GM21529 (cell line): ENCODE measurements at regions not wholly inside any gene's neighbourhood (a gene's known extent, or its start where the extent isn't known, plus 50 kb on each side); places are given as distances from the start of the nearest gene placed in this dataset.
"Not testable (repeated sequence)": the region's sequence is repeated elsewhere in the genome, so short reads cannot be mapped to it uniquely, and the experiment has no call there.

Experiments
- ATAC-seq: cut with Tn5 transposase; IDR thresholded peaks from one replicate; pipeline ENCODE4 v1.9.1; 2021; ENCODE audit not compliant: unreplicated experiment

DNA sequence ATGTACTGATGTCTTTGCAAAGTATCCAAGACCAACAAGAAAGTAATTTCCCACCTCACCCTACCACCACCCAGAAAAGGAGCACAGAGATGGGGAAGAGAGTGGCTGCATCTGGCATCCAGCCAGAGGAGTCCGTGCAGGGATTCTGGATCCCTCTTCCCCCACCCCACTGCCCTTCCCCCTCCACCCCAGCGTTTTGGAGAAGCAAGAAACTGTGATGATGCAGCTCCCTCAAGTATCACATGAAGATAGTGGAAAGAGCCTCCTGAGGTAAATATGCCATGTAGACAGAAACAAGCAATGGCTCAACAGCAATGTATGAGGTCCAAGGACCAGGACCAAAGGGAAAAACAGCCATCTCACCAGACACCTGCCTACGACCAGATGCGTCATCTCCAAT, 153.8 kb downstream of the DEPDC1B start:
- ATAC-seq: no peak

DNA sequence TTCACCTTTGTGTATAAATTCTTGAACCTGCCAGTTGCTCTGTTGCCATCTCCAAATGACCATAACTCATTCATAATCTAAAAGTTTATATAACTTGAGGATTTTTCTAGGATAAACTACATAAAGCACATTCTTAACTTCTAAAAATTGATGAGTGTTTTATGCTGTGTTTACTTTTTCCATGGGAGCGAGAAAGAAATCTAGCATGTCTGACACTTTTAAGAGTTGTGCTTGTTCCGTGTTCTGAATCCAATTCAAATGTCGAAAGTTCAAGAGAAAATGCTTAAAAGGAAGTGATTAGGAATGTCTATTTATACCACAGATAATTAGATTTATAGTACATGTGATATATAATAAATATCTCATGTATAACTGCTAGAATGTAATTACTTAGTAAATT, 154.4 kb downstream of the DEPDC1B start:
- ATAC-seq: no peak

DNA sequence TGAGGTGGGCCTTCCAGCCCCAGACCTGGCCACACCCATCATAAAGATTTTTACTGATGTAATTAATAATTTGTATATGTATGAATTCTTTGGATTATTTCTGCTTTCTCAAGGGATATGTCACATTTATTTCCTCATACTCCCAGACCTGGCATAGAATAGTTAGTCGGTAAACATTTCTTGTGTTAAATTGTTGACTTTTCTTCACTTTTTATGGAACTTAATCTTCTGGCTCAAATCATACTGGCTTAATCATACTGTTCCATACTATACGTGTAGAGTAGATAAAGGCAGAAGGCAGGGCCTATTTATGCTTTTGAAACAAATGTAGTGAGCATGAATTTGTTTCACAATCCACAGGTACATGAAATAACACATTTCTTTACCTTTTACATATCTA, 155.8 kb downstream of the DEPDC1B start:
- no peak for ATAC-seq

DNA sequence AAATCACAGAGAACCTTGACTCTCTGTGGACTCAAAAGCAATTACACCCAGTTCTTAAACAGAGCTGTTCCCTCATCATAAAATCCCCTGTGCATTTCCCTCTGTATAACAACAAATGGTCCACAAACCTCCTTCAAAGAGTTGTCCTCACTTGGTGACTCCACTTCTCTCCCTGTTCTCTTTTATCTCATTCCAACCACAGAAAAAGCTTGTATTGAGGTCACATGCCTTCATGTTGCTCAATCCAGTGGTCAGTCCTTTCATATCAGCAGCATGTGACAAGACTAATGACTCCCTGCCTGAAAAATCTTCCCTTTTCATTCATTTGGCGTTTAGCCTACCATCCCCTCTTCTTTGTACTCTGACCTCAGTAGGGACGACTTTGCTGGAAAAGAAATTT, 158.0 kb downstream of the DEPDC1B start:
- ATAC-seq: peak; percentile 23

DNA sequence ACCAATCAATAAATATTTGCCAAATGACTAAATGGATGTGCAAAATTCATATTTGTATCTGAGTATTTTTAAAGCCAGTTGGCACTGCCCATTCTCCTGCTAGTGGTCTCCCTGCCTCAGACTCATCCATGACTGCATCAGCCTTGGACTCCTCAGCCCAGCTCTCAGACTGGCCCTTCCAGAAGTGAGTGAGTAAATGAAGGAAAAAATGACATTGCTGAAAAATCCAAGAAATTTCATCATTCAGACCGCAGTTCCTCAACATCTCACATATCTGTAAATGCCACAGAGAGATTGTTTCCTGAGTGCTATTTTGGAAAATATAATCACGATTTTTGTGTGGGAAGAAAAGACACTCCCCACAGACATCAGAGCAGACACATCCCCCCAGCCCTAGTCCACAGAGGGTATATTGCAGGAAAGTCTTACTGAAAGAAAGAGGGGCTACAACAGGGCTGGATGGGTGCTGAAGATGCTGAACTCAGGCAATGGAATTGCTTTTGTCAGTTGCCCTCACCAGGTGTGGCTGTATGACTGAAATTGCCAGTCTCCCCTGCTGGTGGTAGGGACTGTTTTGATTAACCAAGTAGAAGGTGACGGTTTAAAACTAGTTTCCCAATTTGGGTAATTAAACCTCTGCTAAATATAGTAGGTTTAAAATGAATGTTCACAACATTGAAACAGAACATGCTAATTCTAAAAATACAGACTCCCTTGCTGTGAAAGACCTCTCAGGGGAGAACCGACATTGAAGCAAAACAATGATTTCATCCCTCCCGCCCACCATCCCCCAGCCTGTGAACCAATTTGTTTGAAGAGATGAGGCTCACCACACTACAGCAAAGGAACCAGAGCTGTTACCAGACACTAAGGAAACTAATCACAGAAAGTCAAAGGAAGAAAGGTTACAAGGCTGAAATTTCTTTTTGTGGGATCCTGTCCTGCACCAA, 158.8 kb downstream of the DEPDC1B start:
- ATAC-seq: peak; percentile 89

DNA sequence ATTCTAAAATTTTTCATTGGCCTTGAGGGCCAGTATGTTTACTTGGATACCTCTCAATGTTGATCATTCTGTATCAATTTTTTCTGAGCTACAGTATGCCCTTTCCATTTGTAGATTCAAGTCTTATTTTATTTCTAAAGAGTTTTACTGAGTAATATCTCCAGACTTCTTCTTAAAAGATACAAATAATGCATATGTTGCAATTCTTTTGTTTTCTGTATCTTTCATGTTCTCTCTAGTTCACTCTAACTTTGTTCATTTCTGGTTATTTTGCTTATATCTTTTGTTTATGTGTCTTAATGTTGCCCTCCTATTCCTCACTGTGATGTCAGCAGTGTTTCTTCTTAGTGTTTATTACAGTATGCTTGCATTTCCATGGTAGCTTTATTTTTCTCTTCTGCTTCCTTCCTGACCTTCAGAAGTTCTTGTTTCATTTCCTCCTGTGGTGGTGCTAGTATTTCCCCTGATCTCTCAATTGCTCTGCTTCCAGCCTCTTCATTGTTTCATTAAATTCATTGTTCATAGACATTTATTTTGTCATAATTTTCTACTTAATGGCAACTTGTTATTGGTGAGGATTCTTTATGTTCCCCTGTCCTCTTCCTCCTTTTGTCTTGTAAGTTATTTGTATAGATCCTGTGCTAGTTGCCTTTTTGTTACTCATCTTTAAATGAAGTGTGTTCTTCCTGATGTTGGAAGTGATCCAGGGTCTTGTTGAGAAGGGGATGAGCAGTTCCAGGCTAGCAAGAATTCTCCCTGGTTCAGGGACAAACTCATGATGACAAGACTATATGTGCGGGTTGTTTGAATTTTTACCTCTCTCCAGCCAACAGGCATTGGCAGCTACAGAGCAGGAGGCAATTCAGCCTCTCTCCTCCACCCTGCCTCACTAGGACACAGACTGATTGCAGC, 160.8 kb downstream of the DEPDC1B start:
- ATAC-seq: no peak

DNA sequence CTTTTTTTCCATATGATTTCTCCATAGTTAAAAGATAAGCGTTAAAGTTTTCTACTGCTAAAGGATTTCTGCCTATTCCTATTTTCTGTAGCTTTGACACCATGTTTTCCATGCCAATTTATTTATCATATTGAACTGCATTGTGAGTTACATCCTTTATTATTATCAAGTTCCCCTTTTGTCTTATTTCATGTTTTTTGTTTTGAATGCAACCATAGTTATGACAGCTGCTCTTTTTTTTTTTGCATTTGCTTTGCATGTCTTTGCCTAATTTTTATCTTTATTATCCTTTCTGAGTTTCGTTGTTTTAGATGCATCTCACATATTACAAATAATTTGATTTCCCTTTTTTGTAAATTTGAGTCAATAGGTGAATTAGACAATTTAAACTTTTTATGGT, 161.5 kb downstream of the DEPDC1B start:
- ATAC-seq: no peak

DNA sequence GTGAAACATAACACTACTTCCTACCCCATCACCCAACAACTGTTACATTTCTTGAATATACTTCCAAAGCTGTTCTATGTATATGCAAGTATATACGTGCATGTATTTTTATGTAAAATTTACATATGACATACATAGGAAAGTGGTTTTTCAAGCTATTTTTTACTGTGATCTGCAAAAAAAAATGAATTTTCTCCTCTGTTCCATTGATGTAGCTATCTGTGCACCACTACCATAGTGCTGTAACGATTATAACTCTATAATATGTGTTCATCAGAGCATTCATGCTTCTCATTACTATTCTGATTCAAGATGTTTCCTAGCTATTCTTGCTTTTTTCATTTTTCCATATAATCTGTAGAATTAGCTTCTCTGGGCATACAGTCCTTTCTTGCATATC, 164.0 kb downstream of the DEPDC1B start:
- ATAC-seq: no peak

DNA sequence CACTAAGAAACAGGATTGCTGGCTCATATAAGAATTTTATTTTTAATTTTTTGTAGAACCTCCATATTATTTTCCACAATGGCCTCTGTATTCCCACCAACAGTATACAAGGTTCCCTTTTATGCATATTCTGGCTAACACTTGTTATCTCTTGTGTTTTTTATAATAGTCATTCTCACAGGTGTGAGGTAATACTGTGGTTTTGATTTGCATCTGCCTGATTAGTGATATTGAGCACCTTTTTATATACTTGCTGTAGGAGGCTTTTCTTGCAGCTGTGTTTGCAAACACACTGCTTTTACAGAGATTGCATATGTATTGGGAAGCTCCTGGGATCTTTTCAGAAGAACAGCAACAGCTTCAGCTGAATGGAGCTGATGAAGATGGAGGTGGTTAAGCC, 164.8 kb downstream of the DEPDC1B start:
- ATAC-seq: no peak

DNA sequence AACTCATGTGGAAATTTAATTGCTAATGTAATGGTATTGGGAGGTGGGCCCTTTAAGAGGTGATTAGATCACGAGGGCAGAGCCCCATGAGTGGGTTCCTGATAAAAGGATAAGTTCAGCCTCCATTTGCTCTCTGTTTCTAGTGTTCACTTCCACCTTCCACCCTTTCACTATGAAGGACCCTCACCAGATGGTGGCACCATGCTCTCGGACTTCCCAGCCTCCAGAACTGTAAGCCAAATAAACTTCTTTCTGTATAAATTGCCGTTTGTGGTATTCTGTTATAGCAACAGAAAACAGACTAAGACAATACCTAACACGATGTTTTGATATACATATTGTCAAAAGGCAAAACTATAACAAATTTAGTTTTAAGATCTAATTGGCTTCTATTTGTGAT, 166.2 kb downstream of the DEPDC1B start:
- no peak for ATAC-seq

DNA sequence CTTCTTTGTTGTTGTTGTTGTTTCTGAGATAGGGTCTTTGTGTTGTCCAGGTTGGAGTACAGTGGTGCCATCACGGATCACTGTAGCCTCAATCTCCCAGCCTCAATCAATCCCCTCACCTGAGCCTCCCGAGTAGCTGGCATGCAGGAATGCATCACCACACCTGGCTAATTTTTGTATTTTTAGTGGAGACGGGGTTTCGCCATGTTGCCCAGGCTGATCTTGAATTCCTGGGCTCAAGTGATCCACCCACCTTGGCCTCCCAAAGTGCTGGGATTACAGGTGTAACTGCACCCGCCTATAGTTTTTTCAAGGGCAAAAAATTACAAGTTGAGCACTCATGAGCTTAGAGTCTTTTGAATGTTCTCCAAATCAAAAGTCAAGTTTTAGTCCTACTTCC, 167.2 kb downstream of the DEPDC1B start:
- not testable (repeated sequence) for ATAC-seq

DNA sequence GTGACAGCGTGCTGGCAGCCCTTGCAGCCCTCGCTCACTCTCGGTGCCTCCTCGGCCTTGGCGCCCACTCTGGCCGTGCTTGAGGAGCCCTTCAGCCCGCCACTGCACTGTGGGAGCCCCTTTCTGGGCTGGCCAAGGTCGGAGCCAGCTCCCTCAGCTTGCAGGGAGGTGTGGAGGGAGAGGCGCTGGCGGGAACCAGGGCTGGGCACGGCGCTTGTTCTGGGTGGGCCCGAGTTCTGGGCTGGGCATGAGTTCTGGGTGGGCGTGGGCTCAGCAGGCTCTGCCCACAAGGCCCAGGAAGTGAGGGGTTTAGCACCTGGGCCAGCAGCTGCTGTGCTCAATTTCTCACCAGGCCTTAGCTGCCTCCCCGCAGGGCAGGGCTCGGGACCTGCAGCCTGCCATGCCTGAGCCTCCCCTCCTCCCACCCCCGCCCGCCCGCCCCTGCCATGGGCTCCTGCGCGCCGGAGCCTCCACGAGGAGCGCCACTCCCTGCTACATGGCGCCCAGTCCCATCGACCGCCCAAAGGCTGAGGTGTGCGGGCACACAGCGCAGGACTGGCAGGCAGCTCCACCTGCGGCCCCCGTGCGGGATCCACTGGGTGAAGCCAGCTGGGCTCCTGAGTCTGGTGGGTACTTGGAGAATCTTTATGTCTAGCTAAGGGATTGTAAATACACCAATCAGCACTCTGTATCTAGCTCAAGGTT, 169.7 kb downstream of the DEPDC1B start:
- not testable (repeated sequence) for ATAC-seq

DNA sequence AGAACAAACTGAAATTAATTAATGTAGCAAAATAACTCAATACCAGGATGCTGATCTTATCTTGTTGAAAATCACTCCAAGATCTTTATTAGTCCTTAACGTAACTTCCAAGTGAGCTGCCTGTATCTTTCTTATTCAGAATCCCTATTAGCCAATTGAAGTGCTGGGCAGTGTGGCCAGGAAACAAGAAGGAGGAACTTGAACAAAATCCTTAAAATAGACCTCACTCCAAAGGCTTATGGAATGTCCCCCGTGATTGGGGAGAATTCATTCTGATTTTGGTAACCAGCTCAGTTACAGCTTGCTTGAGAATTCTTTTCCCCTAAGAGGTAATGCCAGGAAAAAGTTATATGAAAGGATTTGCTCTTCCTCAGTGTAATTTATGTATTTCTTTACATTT, 171.0 kb downstream of the DEPDC1B start:
- ATAC-seq: no peak

DNA sequence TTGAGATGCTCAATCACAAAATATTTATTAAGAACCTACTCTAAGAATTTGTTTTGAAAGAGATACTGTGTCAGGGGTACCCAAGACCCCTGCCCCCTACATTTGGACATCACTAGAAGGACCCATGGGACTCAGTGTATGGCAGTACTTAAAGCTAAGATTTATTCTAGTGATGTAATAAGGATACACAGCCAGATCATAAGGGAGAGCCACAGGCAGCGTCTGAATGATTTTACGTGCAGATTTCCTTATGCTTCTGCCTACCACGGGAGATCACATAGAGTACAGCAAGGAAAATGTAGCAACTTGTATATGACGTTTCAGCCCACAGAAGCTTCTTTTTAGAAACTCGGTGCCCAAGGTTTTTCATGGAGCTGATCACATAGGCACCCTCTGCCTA, 172.9 kb downstream of the DEPDC1B start:
- no peak for ATAC-seq

DNA sequence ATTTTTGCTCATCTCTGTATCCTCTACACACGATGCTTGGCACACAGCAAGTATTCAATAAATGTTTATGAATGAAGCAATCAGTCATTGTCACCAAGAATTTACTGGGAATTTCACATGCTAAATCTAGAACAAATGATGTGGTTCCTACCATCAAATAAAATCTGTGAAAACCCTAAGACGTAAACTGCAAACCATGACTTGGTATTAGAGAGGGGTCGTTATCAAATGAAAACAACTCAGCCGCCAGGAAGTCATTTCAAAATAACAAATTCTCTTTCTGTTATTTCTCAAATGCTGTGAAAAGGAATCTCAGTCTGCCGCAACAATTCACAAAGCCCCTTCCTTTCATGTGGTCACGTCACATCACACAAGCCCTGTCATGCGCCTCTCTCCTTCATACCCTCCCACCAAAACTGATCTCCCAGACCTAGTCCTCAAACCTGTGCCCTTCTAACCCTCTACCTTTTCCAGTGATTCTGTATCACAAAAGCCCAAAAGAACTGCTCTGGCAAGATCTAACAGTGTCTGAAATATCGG, 173.6 kb downstream of the DEPDC1B start:
- ATAC-seq: no peak

DNA sequence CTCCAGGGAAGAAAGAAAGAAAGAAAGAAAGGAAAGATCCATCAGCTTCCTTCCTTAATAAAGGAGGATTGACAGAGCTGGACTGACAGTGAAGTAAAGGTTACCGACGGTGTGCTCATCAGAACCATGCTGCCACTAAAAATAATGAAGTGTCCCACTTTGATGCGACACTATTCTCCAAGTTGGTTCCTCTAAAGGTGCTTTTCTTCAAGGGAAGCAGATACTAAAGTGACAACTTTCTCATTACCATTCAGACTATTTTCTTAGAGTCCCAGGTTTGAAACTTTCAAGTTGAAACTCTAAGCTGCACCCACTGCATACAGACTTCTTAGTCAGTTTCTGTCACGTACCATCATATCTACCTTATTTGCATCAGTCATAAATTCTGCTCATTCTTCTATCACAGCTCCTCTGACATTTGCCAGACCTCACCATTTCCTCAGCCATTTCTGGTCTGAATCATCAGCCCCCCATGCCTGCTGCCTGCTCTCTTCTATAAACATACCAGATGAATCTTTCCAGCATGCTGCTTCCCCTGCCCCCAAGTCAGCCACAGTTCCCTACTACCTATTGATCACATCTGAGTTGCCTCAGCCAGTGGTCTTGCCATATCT, 177.6 kb downstream of the DEPDC1B start:
- peak; percentile 84 for ATAC-seq

DNA sequence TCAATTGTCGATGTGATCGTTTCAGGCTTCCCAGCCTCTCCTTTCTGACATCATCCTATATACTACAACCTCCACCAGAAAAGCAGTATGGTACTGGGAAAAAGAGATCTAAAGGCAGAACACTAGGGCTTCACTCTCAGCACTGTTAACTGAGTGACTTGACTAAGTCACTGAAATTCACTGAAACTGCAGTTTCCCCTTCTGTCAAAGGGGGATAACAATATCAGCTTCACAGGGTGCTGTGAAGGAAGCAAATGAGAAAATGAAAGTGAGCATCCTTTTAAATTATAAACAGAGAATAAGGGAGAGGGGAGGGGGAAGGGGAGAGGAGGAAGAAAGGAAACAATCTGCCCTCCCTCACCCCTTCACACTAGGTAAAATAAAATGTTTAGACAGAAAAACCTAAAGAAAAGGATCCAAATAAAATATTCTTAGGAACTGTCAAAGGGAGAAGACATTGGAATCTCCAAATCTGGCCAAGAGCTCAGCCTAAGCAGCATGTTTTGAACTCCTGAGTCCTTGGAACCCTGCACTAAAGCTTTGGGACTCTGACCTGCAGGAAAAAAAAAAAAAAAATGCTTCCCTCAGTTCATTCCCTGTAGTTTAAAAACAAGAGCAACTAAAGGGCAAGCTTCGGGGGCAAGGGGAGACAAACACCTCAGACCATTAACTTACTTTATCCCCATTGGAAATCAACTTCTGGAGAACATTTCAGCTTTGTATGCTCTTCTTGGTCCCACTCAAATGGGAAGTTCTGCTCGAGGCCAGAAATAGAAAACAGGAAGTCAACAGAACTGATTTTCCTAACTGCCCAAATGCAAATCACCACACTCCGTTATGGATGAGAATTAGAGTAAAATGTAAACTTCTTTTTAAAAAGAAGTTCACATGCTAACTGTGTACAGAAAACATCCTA, 178.3 kb downstream of the DEPDC1B start:
- ATAC-seq: peak; percentile 35

DNA sequence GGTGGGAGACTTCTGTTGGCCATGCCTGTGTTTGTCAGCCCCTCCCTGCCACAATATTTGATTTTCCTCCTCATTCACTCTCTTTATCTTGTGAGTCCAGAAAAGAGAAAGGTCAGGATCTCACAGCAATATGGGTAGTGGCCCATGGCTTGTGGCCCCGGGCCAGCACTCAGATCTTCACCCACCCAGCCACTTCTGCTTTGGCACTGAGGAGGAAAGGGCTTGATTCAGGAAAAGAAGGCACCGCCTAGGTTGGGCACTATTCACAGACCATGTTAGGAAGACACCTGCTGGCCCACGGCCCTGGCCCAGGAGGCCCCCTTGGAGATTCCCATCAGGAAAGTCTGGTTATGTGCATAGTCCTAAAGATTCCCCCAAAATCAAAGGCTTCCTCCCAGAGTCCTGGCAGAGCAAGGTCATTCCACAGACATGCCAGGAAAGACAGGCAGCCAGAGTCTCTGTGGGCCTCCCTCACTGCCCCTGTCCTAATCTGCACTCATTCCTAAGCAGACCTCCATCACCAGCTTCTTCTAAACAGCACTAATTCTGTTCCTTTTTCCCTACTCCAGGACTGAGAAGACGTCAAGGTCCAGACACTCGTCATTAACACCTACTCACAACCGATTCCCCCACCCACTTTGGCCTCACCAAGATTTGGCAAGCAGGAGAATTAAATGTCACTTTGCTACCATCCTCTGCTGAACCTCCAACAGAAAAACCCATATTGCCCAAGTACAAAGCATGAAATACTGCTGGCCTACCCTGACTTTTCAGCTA, 179.3 kb downstream of the DEPDC1B start:
- ATAC-seq: no peak

DNA sequence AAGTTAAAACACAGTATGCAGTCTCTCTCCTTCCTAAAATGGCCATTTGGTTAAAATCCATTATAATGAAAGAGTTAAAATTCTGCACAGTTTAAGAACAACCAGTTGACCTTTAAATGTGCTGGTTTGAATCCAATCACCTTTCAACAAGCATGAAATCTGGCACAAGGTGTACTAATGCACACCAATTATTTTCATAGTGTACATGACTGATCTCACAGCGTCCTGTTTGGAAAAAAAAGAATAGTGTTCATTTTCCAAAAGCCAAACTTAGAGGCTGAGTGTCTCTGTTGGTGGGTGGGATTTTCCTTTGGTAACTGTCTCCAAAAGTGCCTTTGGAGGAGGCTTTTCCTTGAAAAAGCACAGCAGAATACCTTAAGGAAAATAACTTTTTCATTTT, 180.6 kb downstream of the DEPDC1B start:
- ATAC-seq: no peak
